ENCODE measurements at regions not wholly inside any gene's neighbourhood (a gene's known extent, or its start where the extent isn't known, plus 50 kb on each side); places are given as distances from the start of the nearest gene placed in this dataset.

- H3K9ac ChIP-seq (ENCODE audit: low read depth in 1 of 2, low read length in 2 of 2): no peak overlapping the region
- H3K36me3 ChIP-seq (ENCODE audit: control insufficient read depth in 4 of 4, insufficient read depth in 3 of 4, low read depth in 1 of 4, low read length in 3 of 4): no peaks in the 10 kb centered on the region
- no peak for DNase-seq (ENCODE audit: low spot score)
- TF ChIP-seq HNF4G (IDR thresholded peaks at IDR 0.05) (no peak), NR2F2 (IDR thresholded peaks at IDR 0.05) (no peak), SP1 (IDR thresholded peaks at IDR 0.05) (no peak), RXRA (IDR thresholded peaks at IDR 0.05) (no peak), FOXA2 (IDR thresholded peaks at IDR 0.05) (no peak), MAX (IDR thresholded peaks at IDR 0.05) (no peak), GABPA (IDR thresholded peaks at IDR 0.05 in 1 of 2, conservative IDR thresholded peaks at IDR 0.05 in 1 of 2) (no peak), JUND (IDR thresholded peaks at IDR 0.05) (no peak), FOXA1 (IDR thresholded peaks at IDR 0.05) (no peak), TAF1 (conservative IDR thresholded peaks at IDR 0.05) (no peak), ZBTB33 (IDR thresholded peaks at IDR 0.05) (no peak), EGR1 (IDR thresholded peaks at IDR 0.05; ENCODE audit: low read depth in 2 of 2) (no peak), YY1 (IDR thresholded peaks at IDR 0.05) (no peak)
- no peak overlapping the region for H3K27ac ChIP-seq (ENCODE audit: low read depth in 1 of 2, low read length in 2 of 2)
- H3K4me1 ChIP-seq (ENCODE audit: control insufficient read depth in 4 of 4, insufficient read depth in 4 of 4, low read length in 3 of 4): no peaks in the 10 kb centered on the region
- H3K4me3 ChIP-seq (ENCODE audit: low read depth in 1 of 3, low read length in 3 of 3): no peak overlapping the region
- peaks cover 0 to 8% (median 0%) of the 10 kb centered on the region in 4 donors for H3K27me3 ChIP-seq (ENCODE audit: control insufficient read depth in 4 of 4, insufficient read depth in 4 of 4, low read length in 3 of 4)
- 62% methylated on average over 3 of the region's 3 CpGs for WGBS
- no peaks in the 10 kb centered on the region for H3K9me3 ChIP-seq (ENCODE audit: control insufficient read depth in 4 of 4, low read length in 3 of 4)
These were observed 260.4 kb upstream of the TAC1 start for GRCh38 chr7:97471491-97471890.

GRCh38 chr7:97479740-97480290, 252.1 kb upstream of the TAC1 start:
- peaks cover 0 to 5% (median 0%) of the 10 kb centered on the region in 4 donors for H3K27me3 ChIP-seq (ENCODE audit: control insufficient read depth in 4 of 4, insufficient read depth in 4 of 4, low read length in 3 of 4)
- no peak overlapping the region for H3K4me3 ChIP-seq (ENCODE audit: low read depth in 1 of 3, low read length in 3 of 3)
- no peak for TF ChIP-seq RAD21 (IDR thresholded peaks at IDR 0.05)
- H3K36me3 ChIP-seq (ENCODE audit: control insufficient read depth in 4 of 4, insufficient read depth in 3 of 4, low read depth in 1 of 4, low read length in 3 of 4): no peaks in the 10 kb centered on the region
- H3K9me3 ChIP-seq (ENCODE audit: control insufficient read depth in 4 of 4, low read length in 3 of 4): no peaks in the 10 kb centered on the region
- no peaks in the 10 kb centered on the region for H3K4me1 ChIP-seq (ENCODE audit: control insufficient read depth in 4 of 4, insufficient read depth in 4 of 4, low read length in 3 of 4)
- no peak for DNase-seq (ENCODE audit: low spot score)
- H3K9ac ChIP-seq (ENCODE audit: low read depth in 1 of 2, low read length in 2 of 2): no peak overlapping the region
- H3K27ac ChIP-seq (ENCODE audit: low read depth in 1 of 2, low read length in 2 of 2): no peak overlapping the region
- WGBS: 40% methylated on average over 6 of the region's 6 CpGs

GRCh38 chr7:97480772-97481390, 251.0 kb upstream of the TAC1 start:
- Histone ChIP-seq H3K4me1 (ENCODE audit: control insufficient read depth in 4 of 4, insufficient read depth in 4 of 4, low read length in 3 of 4) (no peaks in the 10 kb centered on the region), H3K27ac (ENCODE audit: low read depth in 1 of 2, low read length in 2 of 2) (no peak overlapping the region), H3K9ac (ENCODE audit: low read depth in 1 of 2, low read length in 2 of 2) (no peak overlapping the region), H3K36me3 (ENCODE audit: control insufficient read depth in 4 of 4, insufficient read depth in 3 of 4, low read depth in 1 of 4, low read length in 3 of 4) (no peaks in the 10 kb centered on the region), H3K27me3 (ENCODE audit: control insufficient read depth in 4 of 4, insufficient read depth in 4 of 4, low read length in 3 of 4) (peaks cover 0 to 2% (median 0%) of the 10 kb centered on the region in 4 donors), H3K4me3 (ENCODE audit: low read depth in 1 of 3, low read length in 3 of 3) (no peak overlapping the region), H3K9me3 (ENCODE audit: control insufficient read depth in 4 of 4, low read length in 3 of 4) (no peaks in the 10 kb centered on the region)
- 71% methylated on average over 3 of the region's 3 CpGs for WGBS
- TF ChIP-seq GABPA (IDR thresholded peaks at IDR 0.05 in 1 of 2, conservative IDR thresholded peaks at IDR 0.05 in 1 of 2): no peak
- TF ChIP-seq TAF1 (conservative IDR thresholded peaks at IDR 0.05): no peak
- no peak for TF ChIP-seq REST (IDR thresholded peaks at IDR 0.05)
- no peak for TF ChIP-seq FOXA1 (IDR thresholded peaks at IDR 0.05)
- TF ChIP-seq EGR1 (IDR thresholded peaks at IDR 0.05; ENCODE audit: low read depth in 2 of 2): no peak
- no peak for TF ChIP-seq FOXA2 (IDR thresholded peaks at IDR 0.05)
- TF ChIP-seq HNF4G (IDR thresholded peaks at IDR 0.05): no peak
- TF ChIP-seq MAX (IDR thresholded peaks at IDR 0.05): no peak
- TF ChIP-seq SP1 (IDR thresholded peaks at IDR 0.05): no peak
- no peak for TF ChIP-seq ZBTB33 (IDR thresholded peaks at IDR 0.05)
- no peak for TF ChIP-seq JUND (IDR thresholded peaks at IDR 0.05)
- no peak for TF ChIP-seq NR2F2 (IDR thresholded peaks at IDR 0.05)
- no peak for TF ChIP-seq YY1 (IDR thresholded peaks at IDR 0.05)
- no peak for TF ChIP-seq CTCF (IDR thresholded peaks at IDR 0.05; ENCODE audit: low read depth, low read length, missing input control)
- no peak for DNase-seq (ENCODE audit: low spot score)

All from liver (tissue), 8 donors.